Activated CD4-positive, alpha-beta T cell treated with anti-CD3 and anti-CD28 coated beads, Interleukin-2, Interleukin-6, amounts not matched to agents 100 ng/mL and 50 ng/mL, durations not matched to agents 16 hours and 8 hours (primary cell): ENCODE measurements at regions not wholly inside any gene's neighbourhood (a gene's known extent, or its start where the extent isn't known, plus 50 kb on each side); places are given as distances from the start of the nearest gene placed in this dataset.
"Not testable (repeated sequence)": the region's sequence is repeated elsewhere in the genome, so short reads cannot be mapped to it uniquely, and the experiment has no call there.

ENCODE experiments used
- DNase-seq: peaks from one replicate; pipeline ENCODE4 v3.0.0-alpha.2; 2020

DNA sequence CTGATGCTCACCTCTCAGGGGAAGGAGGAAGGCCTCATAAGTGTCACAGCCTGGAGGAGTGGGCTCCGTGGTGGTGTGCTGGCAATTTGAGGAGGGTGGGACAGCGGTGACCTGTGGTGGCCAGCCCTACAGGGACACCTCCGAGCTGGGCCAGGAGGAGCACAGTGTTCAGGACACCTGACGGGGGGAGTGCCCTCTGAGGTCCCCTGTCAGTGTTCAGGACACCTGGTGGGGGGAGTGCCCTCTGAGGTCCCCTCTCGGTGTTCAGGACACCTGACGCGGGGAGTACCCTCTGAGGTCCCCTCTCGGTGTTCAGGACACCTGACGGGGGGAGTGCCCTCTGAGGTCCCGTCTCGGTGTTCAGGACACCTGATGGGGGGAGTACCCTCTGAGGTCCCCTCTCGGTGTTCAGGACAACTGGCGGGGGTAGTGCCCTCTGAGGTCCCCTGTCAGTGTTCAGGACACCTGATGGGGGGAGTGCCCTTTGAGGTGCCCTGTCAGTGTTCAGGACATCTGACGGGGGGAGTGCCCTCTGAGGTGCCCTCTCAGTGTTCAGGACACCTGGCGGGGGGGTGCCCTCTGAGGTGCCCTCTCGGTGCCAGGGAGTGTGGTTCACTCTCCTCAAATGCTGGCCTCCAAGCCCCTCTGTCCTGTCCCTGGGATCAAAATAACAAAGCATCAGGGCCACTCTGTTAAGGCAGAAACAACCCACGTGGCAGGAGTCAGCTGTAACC, 73.4 kb upstream of the ZNF469 start:
- DNase-seq: no peak

DNA sequence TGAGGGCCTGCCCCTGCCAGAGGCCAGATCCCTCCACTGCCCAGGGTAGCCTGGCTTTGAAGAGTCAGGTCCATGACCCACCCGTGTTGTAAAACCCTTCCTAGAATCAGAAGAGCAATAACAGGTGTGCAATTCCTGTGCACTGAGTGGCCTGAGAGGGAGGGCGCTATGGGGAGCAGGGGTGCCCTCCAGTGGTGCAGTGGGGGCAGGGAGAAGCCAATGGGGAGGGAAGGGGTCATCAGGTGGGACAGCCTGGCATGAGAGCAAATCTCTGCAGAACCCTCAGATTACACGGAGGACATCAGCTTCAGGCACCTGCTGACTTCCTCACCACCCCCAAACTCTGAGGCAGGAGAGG, 72.9 kb upstream of the ZNF469 start:
- DNase-seq: no peak

DNA sequence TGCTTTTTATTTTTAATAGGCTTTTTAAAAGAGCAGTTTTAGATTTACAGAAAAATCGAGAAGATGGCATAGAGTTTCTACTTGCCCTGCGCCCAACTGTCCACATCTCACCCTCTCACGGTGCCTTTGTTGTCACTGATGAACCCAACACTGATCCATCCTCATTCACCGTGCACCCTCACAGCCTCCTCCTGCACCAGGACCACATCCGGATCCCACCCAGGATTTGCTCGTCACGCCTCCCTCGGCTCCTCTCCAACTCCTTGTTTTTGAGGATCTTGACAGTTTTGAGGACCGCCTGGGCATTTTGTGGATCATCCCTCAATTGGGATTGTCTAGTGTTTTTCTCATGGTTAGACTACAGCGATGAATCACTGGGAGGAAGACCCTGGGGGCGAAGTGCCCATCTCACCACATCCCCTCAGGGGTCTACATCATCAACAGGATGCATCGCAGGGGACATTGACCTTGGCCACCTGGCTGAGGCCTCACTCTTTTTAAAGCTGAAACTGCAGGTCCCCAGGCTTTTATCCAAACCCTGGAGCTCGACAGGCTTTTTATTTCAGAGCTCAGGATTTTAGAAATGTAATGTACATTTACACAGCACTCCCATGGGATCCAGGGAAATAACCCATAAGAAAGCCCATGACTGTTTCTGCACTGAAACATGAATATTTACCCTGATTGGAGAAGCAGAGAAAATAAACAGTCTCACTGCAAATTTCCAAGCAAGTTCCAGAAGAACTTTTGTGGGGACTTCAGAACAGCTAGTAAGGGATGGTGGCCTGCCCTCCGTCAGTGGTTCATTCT, 71.8 kb upstream of the ZNF469 start:
- DNase-seq: no peak

DNA sequence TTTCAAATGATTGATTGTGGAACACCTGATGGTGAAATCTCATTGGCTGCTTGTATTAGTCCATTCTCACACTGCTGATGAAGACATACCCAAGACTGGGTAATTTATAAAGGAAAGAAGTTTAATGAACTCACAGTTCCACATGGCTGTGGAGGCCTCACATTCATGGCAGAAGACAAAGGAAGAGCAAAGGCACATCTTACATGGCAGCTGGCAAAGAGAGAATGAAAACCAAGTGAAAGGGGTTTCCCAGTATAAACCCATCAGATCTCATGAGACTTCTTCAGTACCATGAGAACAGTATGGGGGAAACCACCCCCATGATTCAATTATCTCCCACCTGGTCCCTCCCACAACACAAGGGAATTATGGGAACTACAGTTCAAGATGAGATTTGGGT, 70.9 kb upstream of the ZNF469 start:
- DNase-seq: not testable (repeated sequence)

DNA sequence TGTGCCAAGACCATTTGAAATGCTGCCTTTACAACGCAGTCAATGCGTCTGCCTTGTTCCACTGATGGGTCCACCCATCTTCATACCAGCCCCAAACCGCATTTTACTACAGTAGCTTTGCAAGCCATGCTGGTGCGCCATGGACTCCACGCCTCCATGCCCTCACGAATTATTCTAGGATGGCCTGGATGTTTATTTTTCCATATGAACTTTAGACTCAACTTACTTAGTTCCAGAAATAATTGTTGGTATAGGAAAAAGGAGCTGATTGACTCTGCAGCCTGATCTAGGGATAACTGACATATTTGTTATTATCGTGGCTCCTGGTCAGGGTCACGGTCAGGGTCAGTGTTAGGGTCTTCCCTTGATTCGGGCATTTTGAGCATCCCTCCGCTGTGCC, 70.0 kb upstream of the ZNF469 start:
- DNase-seq: no peak

DNA sequence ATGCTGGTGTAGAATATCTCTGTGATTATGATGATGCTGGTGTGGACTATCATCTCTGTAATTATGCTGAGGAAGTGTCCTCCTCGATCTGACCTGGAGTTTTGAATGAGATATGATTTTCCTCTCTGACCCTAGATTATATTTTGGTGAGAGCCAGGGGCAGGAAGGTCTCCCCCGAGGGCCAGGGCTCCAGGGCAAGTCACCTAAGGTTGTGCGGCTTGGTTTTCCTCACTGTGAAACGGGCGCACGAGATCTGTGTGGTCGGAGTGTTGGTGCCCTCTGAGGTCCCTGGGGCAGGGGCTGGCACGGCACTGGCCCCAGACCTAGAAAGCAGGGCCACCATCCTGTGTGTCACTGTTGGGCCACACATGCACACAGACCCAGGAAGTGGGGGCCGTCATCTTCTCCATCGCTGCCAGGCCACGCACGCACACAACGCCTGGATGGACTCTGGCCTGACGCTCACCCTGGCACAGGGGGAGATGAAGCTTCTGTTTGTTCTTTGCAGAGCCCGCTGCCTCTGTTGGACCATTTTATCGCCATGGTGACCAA, 67.7 kb upstream of the ZNF469 start:
- no peak for DNase-seq

DNA sequence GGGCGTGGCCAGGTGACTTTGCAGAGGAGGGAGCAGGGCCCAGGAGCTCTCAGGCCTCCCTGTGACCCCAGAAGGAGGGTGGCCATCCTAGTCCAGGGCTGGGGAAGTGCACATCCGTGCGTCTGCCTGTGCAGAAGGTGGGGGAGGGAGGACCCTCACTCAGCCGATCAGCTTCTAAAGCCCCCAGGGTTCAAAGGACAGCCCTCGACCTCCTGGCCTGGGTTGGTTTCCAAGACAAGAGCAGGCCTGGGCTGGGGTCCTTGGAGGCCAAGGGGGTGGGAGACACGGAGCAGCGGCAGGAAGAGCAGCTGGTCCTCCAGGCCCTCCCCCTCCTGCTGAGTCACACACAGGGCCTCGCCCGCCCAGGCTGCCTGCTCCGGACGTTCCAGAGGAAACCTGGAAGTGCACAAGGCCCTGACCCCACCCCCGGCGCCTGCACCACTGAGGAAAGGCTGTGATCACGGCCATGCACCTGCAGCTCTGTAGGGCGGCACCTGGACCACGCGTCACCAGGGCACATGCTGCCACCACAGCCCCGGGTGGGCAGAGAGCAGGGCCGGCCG, 67.1 kb upstream of the ZNF469 start:
- DNase-seq: no peak

DNA sequence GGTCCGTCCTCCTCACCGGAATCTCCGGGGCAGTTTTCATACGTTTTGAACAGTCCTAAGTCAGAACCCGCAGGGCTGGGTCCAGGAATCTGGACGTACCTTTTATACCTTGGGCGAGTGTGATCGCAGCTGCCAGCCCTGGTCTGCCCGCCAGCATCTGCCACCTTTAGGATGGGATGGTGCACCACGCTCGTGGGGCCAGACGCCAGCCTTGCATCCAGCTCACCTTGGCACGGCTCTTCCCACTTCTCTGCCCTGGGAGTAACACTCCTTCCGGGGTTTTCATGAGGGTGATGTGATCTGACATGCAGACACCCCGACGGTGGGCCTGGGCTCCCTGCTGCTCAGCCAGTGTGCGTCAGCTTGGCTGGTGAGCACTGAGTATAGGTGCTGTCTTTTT, 66.6 kb upstream of the ZNF469 start:
- DNase-seq: no peak

DNA sequence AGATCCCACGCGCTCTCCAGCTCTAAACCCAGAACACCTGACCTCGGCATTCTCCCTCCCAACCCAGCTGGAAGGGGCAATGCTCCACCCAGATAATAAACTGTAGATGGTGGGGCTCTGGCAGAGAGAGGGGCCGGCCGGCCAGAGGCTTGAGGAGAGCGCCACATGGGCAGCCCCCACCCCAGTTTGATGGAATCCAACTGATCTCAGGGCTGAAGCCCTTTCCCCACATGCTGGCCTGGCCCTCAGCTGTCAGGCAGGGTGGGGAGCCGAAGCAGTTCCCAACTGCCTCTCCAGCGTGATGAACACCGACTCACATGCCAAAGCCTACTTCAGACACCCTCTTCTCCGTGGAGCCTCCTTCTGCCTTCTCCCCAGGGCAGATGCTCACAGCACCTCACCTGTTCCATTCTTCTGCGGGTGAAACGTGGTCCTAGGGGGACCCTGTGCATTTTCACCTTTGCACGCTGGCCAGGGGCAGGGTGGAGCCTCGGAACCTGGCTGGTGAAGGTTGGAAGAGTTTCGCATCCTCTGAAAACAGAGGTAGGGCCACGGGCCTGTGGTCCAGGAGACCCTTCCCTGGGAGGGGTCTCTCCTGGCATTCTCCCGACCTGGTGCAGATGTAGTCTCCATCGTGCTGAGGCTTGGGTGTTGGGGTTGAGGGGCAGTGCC, 65.7 kb upstream of the ZNF469 start:
- no peak for DNase-seq

DNA sequence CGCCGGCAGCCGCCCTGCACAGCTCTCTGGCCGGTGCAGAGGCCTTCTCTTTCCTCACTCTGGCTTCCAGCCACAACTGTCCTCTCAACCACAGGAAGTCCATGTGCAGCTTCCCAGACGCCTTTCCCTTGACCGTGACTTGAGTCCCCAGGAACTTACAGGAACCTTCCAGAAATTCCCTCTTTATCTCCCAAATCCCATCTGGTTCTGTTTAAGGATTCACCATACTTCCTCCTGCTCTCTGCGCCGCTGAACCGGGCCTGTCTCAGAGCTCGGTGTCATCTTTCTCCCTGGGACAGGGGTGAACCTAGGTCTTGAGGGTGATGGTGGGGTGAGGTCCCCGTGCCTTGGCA, 65.2 kb upstream of the ZNF469 start:
- DNase-seq: no peak

DNA sequence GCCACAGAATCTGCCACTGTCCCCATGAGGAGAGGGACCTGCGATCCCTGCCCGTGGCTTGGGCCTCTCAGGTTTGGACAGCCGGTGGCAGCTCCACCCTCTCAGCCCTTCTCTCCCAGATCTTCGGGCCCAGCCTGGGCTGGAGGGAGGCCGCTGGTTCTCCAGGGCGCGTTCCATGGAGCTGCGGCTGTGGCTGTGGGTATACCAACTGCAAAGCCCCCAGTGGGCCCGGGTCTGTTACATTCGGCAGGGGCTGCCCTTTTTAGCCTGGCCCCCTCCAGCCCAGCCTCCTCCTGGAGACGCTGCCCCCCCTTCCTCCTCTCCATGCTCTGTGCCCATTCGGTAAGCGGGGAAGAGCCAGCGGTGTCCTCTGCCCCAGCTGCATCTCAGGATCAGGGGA, 64.7 kb upstream of the ZNF469 start:
- no peak for DNase-seq

DNA sequence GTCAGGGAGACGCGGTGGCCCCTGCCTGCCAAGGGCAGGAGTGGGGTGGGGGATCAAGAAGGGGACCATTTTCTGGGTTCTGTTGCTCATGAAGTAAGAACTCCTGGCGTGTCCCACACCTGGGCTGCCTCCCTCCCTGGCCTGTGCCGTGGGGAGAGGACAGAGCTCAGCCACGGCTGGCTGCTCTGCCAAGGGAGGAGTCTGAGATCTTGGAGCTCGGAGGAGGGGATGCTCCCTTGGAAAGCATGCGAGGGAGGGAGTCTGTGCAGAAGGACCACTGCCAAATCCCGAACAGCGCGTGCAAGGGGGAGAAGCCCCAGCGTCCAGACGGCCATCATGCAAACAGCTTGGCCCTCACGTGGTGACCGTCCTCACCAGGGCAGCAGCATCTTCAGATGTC, 64.2 kb upstream of the ZNF469 start:
- DNase-seq: no peak

DNA sequence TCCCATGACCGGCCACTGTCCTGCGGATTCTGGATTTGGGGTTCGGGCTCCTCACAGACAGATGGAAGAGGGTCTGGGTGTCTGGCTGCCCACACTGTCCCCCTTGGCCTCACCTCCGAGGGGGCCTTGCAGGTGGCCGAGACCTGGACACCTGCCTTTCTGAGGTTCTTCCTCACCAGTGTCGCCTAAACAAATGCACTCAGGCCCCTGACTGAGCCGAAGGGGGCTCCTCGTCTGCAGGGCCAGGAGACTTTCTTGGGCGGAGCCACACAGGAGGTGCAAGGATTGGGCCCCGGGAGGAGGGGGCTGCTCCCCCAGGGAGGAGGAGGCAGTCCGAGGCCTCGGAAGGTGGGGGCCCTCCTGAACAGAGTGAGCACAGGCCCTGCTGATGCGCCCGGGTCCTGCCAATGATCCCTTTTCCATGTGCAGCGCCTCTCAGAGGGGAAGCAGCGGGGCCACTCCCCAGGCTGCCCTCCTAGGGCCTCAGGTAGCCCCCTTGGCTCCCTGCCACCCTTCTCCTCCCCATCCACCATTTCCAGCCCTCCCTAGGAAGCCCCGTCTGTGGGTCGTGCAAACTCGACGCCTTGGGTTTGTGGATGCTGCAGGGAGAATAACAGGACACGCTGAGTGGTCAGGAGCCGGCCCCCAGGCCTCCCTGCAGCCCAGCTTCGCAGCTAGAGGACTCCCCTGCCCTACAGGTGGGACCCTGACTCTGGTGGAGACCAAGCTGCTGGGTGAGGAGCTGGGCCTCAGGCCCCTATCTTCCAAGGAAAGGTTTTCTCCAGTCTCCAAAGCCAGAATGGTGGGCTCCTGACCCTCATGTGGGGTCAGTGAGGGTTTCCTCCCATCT, 63.4 kb upstream of the ZNF469 start:
- no peak for DNase-seq

DNA sequence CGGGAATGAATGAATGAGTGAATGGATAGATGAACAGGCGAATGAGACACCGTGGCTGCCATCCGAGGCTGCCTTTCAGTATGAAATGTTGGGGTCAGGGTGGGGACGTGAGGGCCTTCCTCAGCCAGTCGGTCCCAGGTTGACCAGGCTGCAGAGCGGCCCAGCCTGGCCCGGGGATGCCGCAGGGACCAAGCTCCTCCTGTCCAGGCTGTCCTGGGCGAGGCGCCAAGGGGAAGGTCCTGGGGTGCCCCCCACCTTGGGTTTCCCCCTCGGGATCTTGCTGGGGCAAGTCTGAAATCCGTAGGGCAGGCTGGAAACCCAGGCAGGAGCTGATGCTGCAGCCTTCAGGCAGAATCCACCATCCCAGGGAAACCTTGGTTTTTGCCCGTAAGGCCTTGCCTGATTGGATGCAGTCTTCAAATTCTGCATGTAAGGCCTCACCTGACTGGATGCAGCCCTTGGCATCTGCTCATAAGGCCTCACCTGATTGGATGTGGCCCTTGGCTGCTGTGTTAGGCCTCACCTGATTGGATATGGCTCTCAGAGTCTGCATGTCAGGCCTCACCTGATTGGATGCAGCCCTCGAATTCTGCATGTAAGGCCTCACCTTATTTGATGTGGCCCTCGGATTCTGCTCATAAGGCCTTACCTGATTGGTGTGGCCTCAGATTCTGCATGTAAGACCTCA, 61.7 kb upstream of the ZNF469 start:
- peak; percentile 12 for DNase-seq

DNA sequence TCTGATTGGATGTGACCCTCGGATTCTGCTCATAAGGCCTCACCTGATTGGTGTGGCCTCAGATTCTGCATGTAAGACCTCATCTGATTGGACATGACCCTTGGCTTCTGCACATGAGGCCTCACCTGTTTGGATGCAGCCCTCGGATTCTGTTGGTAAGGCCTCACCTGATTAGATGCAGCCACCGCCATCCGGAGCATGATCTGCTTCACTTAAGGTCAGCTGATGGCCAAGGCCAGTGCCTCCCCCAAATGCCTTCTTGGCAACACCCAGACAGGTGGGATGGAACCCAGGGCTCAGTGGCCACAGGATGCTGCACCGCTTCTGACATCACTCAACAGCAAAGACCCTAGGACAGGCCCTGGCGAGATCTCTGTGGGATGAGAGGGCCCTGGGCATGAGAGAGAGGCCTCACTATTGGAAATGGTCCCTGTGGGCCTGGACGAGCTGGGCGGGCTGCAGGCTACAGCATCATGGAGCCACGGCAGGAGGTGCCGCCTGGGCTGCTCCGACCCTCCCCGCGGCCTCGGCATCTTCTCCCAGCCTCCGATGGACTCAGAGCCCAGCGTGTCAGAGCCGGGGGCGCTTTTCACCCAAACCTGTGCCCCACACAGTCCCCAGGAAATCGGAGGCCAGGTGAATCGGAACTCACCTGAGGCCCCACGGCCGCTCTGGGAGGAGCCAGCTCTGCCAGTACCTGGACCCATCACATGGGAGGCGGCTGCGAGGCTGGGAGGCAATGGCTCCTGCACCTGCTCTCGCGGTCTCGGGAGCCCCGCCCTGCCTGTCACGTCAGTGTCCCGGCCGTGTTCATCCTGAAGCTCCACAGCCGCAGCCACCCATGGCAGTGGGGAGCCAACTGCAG, 60.9 kb upstream of the ZNF469 start:
- DNase-seq: no peak

DNA sequence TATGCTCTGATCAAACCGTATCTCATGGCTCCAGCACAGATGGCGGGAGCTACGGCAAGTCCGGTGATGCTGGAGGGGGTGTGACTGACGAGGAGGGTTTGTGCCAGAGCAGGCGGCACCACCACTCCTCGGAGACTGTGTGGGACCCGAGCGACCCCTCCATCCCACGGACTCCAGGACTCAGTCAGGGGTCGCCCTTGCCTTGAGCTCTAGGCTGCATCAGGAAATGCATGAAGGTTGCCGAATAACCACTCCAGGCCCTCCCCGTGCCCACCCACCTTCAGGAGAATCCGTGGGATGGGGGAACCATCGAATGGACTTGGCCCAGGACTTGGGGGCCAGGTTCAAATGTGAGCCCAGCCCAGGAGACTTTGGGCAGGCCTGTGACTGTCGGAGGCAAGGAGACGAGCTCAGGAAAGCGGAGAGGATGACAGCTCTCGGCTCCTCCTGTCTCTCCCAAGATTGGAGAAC, 60.2 kb upstream of the ZNF469 start:
- DNase-seq: no peak

DNA sequence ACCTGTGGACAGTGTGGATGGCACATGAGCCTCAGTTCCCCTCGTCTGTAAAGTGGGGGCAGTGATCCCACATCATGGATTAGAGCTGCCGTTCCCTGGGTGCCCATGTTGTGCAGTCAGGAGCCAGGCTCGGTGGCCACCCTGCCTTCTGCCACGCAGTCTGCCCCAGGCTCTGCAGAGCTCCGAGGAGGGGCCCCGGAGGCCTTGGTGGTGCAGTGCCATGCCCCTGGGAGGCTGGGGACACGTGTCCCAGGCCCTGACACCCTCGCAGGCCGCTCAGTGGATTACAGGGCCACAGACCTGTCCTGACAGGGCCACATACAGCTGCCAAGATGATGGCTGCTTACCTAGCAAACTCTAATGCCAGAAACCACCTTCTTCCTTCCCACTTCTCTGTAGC, 59.7 kb upstream of the ZNF469 start:
- DNase-seq: no peak

DNA sequence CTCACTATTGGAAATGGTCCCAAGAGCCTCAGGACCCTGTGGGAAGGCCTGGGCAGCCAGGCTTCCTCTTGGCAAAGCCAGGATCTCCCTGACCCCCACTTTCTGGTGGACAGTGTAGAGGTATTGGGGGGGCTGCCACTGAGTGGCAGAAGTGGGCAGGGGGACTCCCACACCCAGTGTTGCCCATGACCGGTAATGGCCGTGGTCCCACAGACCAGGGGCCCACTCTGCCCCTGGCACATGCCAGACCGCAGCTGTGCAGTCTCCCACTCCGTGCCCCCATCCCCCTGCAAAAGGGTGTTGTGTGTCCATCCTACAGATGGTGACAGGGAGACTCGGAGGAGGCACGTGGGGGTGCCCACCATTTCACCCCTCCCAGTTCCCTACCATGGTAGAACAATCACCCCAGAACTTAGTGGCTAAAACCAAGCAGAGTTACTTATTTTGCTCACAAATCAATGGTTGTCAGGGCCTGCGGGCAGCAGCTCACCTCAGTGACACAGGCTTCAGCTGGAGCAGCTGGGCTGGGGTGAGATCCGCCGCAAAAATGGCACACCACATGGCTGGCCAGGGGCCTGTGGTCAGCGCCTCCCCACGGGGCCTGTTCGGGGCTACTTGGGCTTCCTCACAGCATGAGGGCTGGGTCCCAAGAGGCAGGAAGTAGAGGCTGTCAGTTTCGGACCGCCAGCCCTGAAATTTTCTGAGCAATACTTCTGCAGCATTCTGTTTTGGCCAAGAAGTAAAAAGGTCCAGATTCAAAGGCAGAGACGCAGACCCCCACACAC, 59.0 kb upstream of the ZNF469 start:
- no peak for DNase-seq

DNA sequence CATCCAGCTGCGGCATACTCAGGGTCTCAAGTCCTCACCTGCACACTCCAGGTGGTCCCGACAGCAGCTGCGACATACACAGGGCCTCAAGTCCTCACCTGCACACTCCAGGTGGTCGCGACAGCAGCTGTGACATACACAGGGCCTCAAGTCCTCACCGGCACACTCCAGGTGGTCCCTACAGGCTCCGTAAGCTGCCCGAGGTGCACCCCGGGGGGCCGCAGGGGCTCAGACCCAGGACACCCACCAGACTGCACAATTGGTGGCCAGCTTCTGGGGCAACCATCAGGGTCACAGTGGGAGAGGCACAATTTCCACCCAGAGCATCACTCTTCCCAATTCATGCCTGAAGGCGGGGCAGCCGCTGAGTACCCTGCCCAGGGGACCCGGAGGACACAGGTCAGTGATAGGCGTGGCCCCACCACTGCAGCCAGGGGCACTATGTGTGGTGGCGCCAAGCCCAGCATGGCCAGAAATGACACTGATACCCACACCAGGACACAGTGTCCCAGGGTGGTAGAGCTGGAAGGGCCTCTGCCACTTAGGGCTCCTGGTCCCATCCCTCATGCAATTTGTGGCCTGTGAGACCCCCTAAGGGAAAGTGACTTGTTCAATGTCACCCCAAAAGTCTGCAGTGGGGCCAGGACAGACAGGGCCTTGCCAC, 57.5 kb upstream of the ZNF469 start:
- DNase-seq: no peak
